A549 (cell line): ENCODE measurements at regions not wholly inside any gene's neighbourhood (a gene's known extent, or its start where the extent isn't known, plus 50 kb on each side); places are given as distances from the start of the nearest gene placed in this dataset.
"Not testable (repeated sequence)": the region's sequence is repeated elsewhere in the genome, so short reads cannot be mapped to it uniquely, and the experiment has no call there.

ENCODE experiments used
- ATAC-seq, 2 experiments: fragments of 200-7000 bp in 1 of 2; fragments of >200 bp in 1 of 2; cut with Nextera tagmentation in 1 of 2; cut with Tn5 transposase in 1 of 2; 3 replicates each; pipeline versions ENCODE4 v1.8.0 to v1.9.1; 2018 to 2020; ENCODE audit warnings: mild to moderate bottlenecking in 1 of 2, moderate library complexity in 1 of 2
- CTCF ChIA-PET: fragments of 300-600 bp; sonication (Branson Sonifier 250); formaldehyde crosslinking; extraction: SDS; loops from one replicate; lab custom pipeline; 2021; ENCODE audit warnings: antibody characterized with exemption, inconsistent platforms; lab: Yijun Ruan, JAX
- POLR2A ChIA-PET: fragments of 350-600 bp; formaldehyde crosslinking; extraction: SDS; loops from one replicate; lab custom pipeline; 2021; ENCODE audit warnings: antibody characterized with exemption, inconsistent platforms; lab: Yijun Ruan, JAX
- DNase-seq, 2 experiments: peaks; one replicate each; pipeline versions ENCODE4 v3.0.0 to v3.0.0-alpha.2; 2011 to 2016; ENCODE audit warnings: low read depth in 1 of 2, low spot score in 1 of 2
- FAIRE-seq: peaks from 2 replicates; lab custom pipeline; 2011; peaks lifted over from hg19 to GRCh38; lab: Jason Lieb, UNC
- H3K27ac ChIP-seq, 2 experiments: fragments of >200 bp; sonication (Bioruptor Twin); formaldehyde crosslinking; 3 replicates each; pipeline ENCODE4 v1.5.1; 2016 to 2017
- H3K4me1 ChIP-seq: fragments of >200 bp; sonication (Bioruptor Twin); formaldehyde crosslinking; 3 replicates; pipeline ENCODE4 v1.6.1; 2016
- H3K4me2 ChIP-seq: fragments of >200 bp; sonication (Bioruptor Twin); formaldehyde crosslinking; 3 replicates; pipeline ENCODE4 v1.6.1; 2016
- H3K4me3 ChIP-seq: fragments of >200 bp; sonication (Bioruptor Twin); formaldehyde crosslinking; 3 replicates; pipeline ENCODE4 v1.5.1; 2016
- H3K9me3 ChIP-seq: fragments of >200 bp; sonication (Bioruptor Twin); formaldehyde crosslinking; 3 replicates; pipeline ENCODE4 v1.6.1; 2016
- ATOH8 ChIP-seq: fragments of 250-450 bp; sonication (Bioruptor Pico); IDR thresholded peaks from 2 replicates; pipeline ENCODE4 v1.5.0; 2020; ENCODE audit warnings: low read depth, mild to moderate bottlenecking, moderate library complexity
- BHLHE40 ChIP-seq: IDR thresholded peaks from 2 replicates; pipeline ENCODE4 v1.6.1; 2012; ENCODE audit warnings: low read depth, low read length, inconsistent platforms
- EHF ChIP-seq: fragments of 250-450 bp; sonication (Bioruptor Pico); IDR thresholded peaks from 2 replicates; pipeline ENCODE4 v1.5.0; 2020; ENCODE audit warnings: mild to moderate bottlenecking
- EHMT2 ChIP-seq: fragments of 200-600 bp; sonication (generic); IDR thresholded peaks from 2 replicates; pipeline ENCODE4 v1.6.1; 2016; ENCODE audit warnings: antibody characterized with exemption, low read depth, mild to moderate bottlenecking, moderate library complexity
- ELK1 ChIP-seq: fragments of 150-350 bp; IDR thresholded peaks from 2 replicates; pipeline ENCODE4 v1.6.1; 2014; ENCODE audit warnings: low read depth, mild to moderate bottlenecking, low read length
- FOSB ChIP-seq: fragments of 250-450 bp; sonication (Bioruptor Pico); IDR thresholded peaks from 2 replicates; pipeline ENCODE4 v1.5.0; 2020; ENCODE audit warnings: mild to moderate bottlenecking, moderate library complexity
- FOSL2 ChIP-seq, 2 experiments: fragments of 450-650 bp in 1 of 2; fragments of >200 bp in 1 of 2; sonication (Bioruptor Twin) in 1 of 2; formaldehyde crosslinking; IDR thresholded peaks; 2 replicates each; pipeline versions ENCODE4 v1.5.0 to v1.6.1; 2016 to 2020; ENCODE audit warnings: mild to moderate bottlenecking in 1 of 2, moderate library complexity in 1 of 2
- FOXS1 ChIP-seq: fragments of 250-450 bp; sonication (Bioruptor Pico); IDR thresholded peaks from 2 replicates; pipeline ENCODE4 v1.5.0; 2020; ENCODE audit warnings: mild to moderate bottlenecking, moderate library complexity
- GATA3 ChIP-seq: IDR thresholded peaks from 2 replicates; pipeline ENCODE4 v1.6.1; 2012; ENCODE audit warnings: borderline replicate concordance
- HOXB5 ChIP-seq: fragments of 250-450 bp; sonication (Bioruptor Pico); IDR thresholded peaks from 2 replicates; pipeline ENCODE4 v1.5.0; 2020; ENCODE audit warnings: mild to moderate bottlenecking, moderate library complexity
- JUN ChIP-seq, 2 experiments: fragments of >200 bp; sonication (Bioruptor Twin); formaldehyde crosslinking; IDR thresholded peaks; 2 replicates in 1 of 2; 3 replicates in 1 of 2; pipeline ENCODE4 v1.6.1; 2016 to 2017
- JUNB ChIP-seq: fragments of >200 bp; sonication (Bioruptor Twin); formaldehyde crosslinking; IDR thresholded peaks from 2 replicates; pipeline ENCODE4 v1.6.1; 2016
- KDM5A ChIP-seq: fragments of 200-600 bp; sonication (generic); IDR thresholded peaks from 2 replicates; pipeline ENCODE4 v1.6.1; 2016; ENCODE audit warnings: antibody characterized with exemption, mild to moderate bottlenecking
- PBX3 ChIP-seq: IDR thresholded peaks from 2 replicates; pipeline ENCODE4 v1.6.1; 2012
- RARB ChIP-seq: fragments of 250-450 bp; sonication (Bioruptor Pico); IDR thresholded peaks from 2 replicates; pipeline ENCODE4 v1.8.0; 2021; ENCODE audit warnings: mild to moderate bottlenecking, moderate library complexity
- RCOR1 ChIP-seq: fragments of 150-350 bp; IDR thresholded peaks from 2 replicates; pipeline ENCODE4 v1.6.1; 2014; ENCODE audit warnings: antibody characterized with exemption, low read length, low read depth
- RNF2 ChIP-seq: fragments of 200-600 bp; sonication (generic); IDR thresholded peaks from 2 replicates; pipeline ENCODE4 v1.6.1; 2016; ENCODE audit warnings: low read depth, mild to moderate bottlenecking, antibody characterized with exemption, moderate library complexity, borderline replicate concordance
- TFCP2L1 ChIP-seq: fragments of 250-450 bp; sonication (Bioruptor Pico); IDR thresholded peaks from 2 replicates; pipeline ENCODE4 v1.5.0; 2021; ENCODE audit warnings: mild to moderate bottlenecking
- TP53 ChIP-seq: fragments of 250-450 bp; sonication (Bioruptor Pico); IDR thresholded peaks from 2 replicates; pipeline ENCODE4 v1.5.0; 2021; ENCODE audit warnings: mild to moderate bottlenecking, moderate library complexity
- USF2 ChIP-seq: fragments of 450-650 bp; IDR thresholded peaks from 2 replicates; pipeline ENCODE4 v1.6.1; 2014; ENCODE audit warnings: antibody characterized with exemption
- ZC3H11A ChIP-seq: fragments of 450-650 bp; IDR thresholded peaks from 2 replicates; pipeline ENCODE4 v1.6.1; 2014; ENCODE audit warnings: antibody characterized with exemption, mild to moderate bottlenecking
- ZFP36 ChIP-seq: fragments of 450-650 bp; IDR thresholded peaks from 2 replicates; pipeline ENCODE4 v1.6.1; 2014; ENCODE audit warnings: borderline replicate concordance; ENCODE audit not compliant: partially characterized antibody
- ZSCAN20 ChIP-seq: fragments of 250-450 bp; sonication (Bioruptor Pico); IDR thresholded peaks from 2 replicates; pipeline ENCODE4 v1.8.0; 2022; ENCODE audit warnings: mild to moderate bottlenecking, moderate library complexity
- WGBS: methylation state at CpG from one replicate; pipeline ENCODE4 v1.1.6; 2017; ENCODE audit errors: missing lambda C conversion rate; 5-methylcytosine and 5-hydroxymethylcytosine counted together

GRCh38 chr3:158953131-158953530 lies 151.3 kb downstream of the MFSD1 start:
- Histone ChIP-seq H3K9me3 (no peaks in the 10 kb centered on the region), H3K4me2 (no peak overlapping the region), H3K27ac (no peak overlapping the region), H3K4me1 (no peaks in the 10 kb centered on the region)
- ChIA-PET POLR2A (no interaction called here), CTCF (no interaction called here)
- DNase-seq (no peak), FAIRE-seq (no peak)
- TF ChIP-seq TFCP2L1 (CRISPR knock-in tag) (no peak), GATA3 (no peak), KDM5A (no peak), ATOH8 (no peak), USF2 (no peak), HOXB5 (no peak), ZFP36 (no peak), JUNB (no peak), RCOR1 (no peak), PBX3 (no peak), JUN (IDR thresholded peaks at IDR 0.05) (no peak), ELK1 (no peak), TP53 (no peak), EHMT2 (no peak), ZSCAN20 (CRISPR knock-in tag) (no peak), BHLHE40 (no peak)
- TF ChIP-seq, all 56 proteins: peak for 0
- 26% methylated on average over 1 of the region's 1 CpG for WGBS
- ATAC-seq: no peak
- no peak overlapping the region for H3K4me3 ChIP-seq

- ChIA-PET CTCF (no interaction called here), POLR2A (no interaction called here)
- no peak overlapping the region for H3K27ac ChIP-seq
- FAIRE-seq: peak; percentile 7
- no peaks in the 10 kb centered on the region for H3K9me3 ChIP-seq
- no peak overlapping the region for H3K4me2 ChIP-seq
- no peak for ATAC-seq
- WGBS: 0% methylated on average over 2 of the region's 2 CpGs
- H3K4me3 ChIP-seq: no peak overlapping the region
- H3K4me1 ChIP-seq: no peaks in the 10 kb centered on the region
- TF ChIP-seq FOSL2 (IDR thresholded peaks at IDR 0.05) (no peak), FOSL2 (CRISPR knock-in tag; IDR thresholded peaks at IDR 0.05) (no peak), ZC3H11A (no peak), FOXS1 (CRISPR knock-in tag) (no peak), FOSB (CRISPR knock-in tag) (no peak), EHF (CRISPR knock-in tag) (no peak), RNF2 (no peak), RARB (CRISPR knock-in tag) (no peak)
- DNase-seq: no peak
Measured at GRCh38 chr3:158954420-158954819, 152.6 kb downstream of the MFSD1 start.

GRCh38 chr3:158957777-158958176 lies 155.9 kb downstream of the MFSD1 start:
- H3K4me3 ChIP-seq, ATAC-seq, FAIRE-seq, H3K27ac ChIP-seq, DNase-seq, H3K9me3 ChIP-seq, POLR2A ChIA-PET, H3K4me2 ChIP-seq, CTCF ChIA-PET, H3K4me1 ChIP-seq: not testable (repeated sequence)
- WGBS: no CpG with 5 or more reads among the region's 1 CpG
